HCT116 (cell line): ENCODE measurements at regions not wholly inside any gene's neighbourhood (a gene's known extent, or its start where the extent isn't known, plus 50 kb on each side); places are given as distances from the start of the nearest gene placed in this dataset.

Experiments
- ATAC-seq: fragments of 200-7000 bp; cut with Tn5 transposase; 2 replicates; pipeline ENCODE4 v1.9.1; 2020; ENCODE audit warnings: mild to moderate bottlenecking, moderate library complexity
- BruUV-seq: library from RNA; stranded (reverse); fragments of 400-500 nt; replicated peaks from 2 replicates; lab custom pipeline; 2021; lab: Mats Ljungman, UMichigan
- CTCF ChIA-PET: fragments of 300-600 bp; sonication (Branson Sonifier 250); formaldehyde crosslinking; loops from one replicate; lab custom pipeline; 2021; ENCODE audit warnings: antibody characterized with exemption; lab: Charles Lee
- POLR2A ChIA-PET: fragments of 300-600, 350-600 bp; sonication (Branson Sonifier 250); formaldehyde crosslinking; loops from one replicate; lab custom pipeline; 2021; ENCODE audit warnings: antibody characterized with exemption; lab: Charles Lee
- RAD21 ChIA-PET, 2 experiments: fragments of 300-600 bp; sonication (Branson Sonifier 250); formaldehyde crosslinking; loops; one replicate each; lab custom pipeline; 2023; ENCODE audit warnings: low total read pairs in 2 of 2; ENCODE audit not compliant: uncharacterized antibody in 2 of 2, unreplicated experiment in 2 of 2, low non-redundant PET in 1 of 2; lab: Charles Lee
- DNase-seq: peaks from one replicate; pipeline ENCODE4 v3.0.0-alpha.2; 2010; ENCODE audit warnings: low read depth, low spot score
- H2AFZ ChIP-seq: fragments of 200-600 bp; shearing (Covaris generic), sonication (generic); 2 replicates; pipeline ENCODE4 v1.6.1; 2017; ENCODE audit warnings: low read depth, mixed run types, mixed read lengths, antibody characterized with exemption, low read length; ENCODE audit not compliant: poor library complexity, severe bottlenecking
- H3K27ac ChIP-seq: 2 replicates; pipeline ENCODE4 v1.5.1; 2012; ENCODE audit warnings: low read depth, low read length
- H3K27me3 ChIP-seq: fragments of 200-600 bp; sonication (generic); 2 replicates; pipeline ENCODE4 v1.6.1; 2016; ENCODE audit warnings: mixed run types, low read length, mixed read lengths; ENCODE audit not compliant: insufficient read depth
- H3K36me3 ChIP-seq, 2 experiments: fragments of 200-500 bp in 1 of 2; fragments of 200-600 bp in 1 of 2; sonication (Bioruptor generic) in 1 of 2; sonication (generic) in 1 of 2; 2 replicates each; pipeline versions ENCODE4 v1.5.1 to v1.6.1; 2014 to 2016; ENCODE audit warnings: low read length in 2 of 2, inconsistent platforms in 1 of 2, mixed read lengths in 1 of 2, mixed run types in 1 of 2; ENCODE audit not compliant: insufficient read depth in 2 of 2, control insufficient read depth in 1 of 2
- H3K4me1 ChIP-seq, 2 experiments: fragments of 200-600 bp in 1 of 2; sonication (generic) in 1 of 2; 2 replicates each; pipeline versions ENCODE4 v1.5.1 to v1.6.1; 2012 to 2017; ENCODE audit warnings: low read length in 2 of 2, inconsistent platforms in 1 of 2, mild to moderate bottlenecking in 1 of 2, mixed read lengths in 1 of 2, mixed run types in 1 of 2, moderate library complexity in 1 of 2; ENCODE audit not compliant: insufficient read depth in 2 of 2, control insufficient read depth in 1 of 2
- H3K4me2 ChIP-seq: fragments of 200-600 bp; sonication (generic); 2 replicates; pipeline ENCODE4 v1.6.1; 2017; ENCODE audit warnings: mixed run types, low read length, mixed read lengths
- H3K4me3 ChIP-seq, 2 experiments: fragments of 200-600 bp in 1 of 2; sonication (generic) in 1 of 2; replicated peaks in 1 of 2; 2 replicates each; pipeline ENCODE4 v1.5.1; 2011 to 2016; ENCODE audit warnings: low read length in 2 of 2, control low read depth in 1 of 2, low read depth in 1 of 2, mild to moderate bottlenecking in 1 of 2, mixed read lengths in 1 of 2, mixed run types in 1 of 2
- H3K79me2 ChIP-seq: fragments of 200-600 bp; sonication (generic); 2 replicates; pipeline ENCODE4 v1.6.1; 2017; ENCODE audit warnings: mild to moderate bottlenecking, mixed run types, low read length, moderate library complexity, mixed read lengths; ENCODE audit not compliant: insufficient read depth
- H3K9ac ChIP-seq: fragments of 200-600 bp; sonication (generic); 2 replicates; pipeline ENCODE4 v1.6.1; 2016; ENCODE audit warnings: low read length, mixed read lengths
- H3K9me2 ChIP-seq: fragments of 200-600 bp; sonication (generic), shearing (Covaris generic); 2 replicates; pipeline ENCODE4 v1.6.1; 2017; ENCODE audit warnings: mixed run types, mild to moderate bottlenecking, moderate library complexity; ENCODE audit not compliant: insufficient read depth
- H3K9me3 ChIP-seq, 2 experiments: fragments of 200-500 bp in 1 of 2; fragments of 200-600 bp in 1 of 2; sonication (Bioruptor generic) in 1 of 2; sonication (generic) in 1 of 2; 2 replicates each; pipeline ENCODE4 v1.6.1; 2014 to 2017; ENCODE audit warnings: low read length in 2 of 2, mixed read lengths in 2 of 2, inconsistent platforms in 1 of 2, low read depth in 1 of 2, mild to moderate bottlenecking in 1 of 2, mixed run types in 1 of 2, moderate library complexity in 1 of 2; ENCODE audit not compliant: control insufficient read depth in 1 of 2, insufficient read depth in 1 of 2
- H4K20me1 ChIP-seq: fragments of 200-600 bp; sonication (generic), shearing (Covaris generic); 2 replicates; pipeline ENCODE4 v1.6.1; 2017; ENCODE audit warnings: mixed run types, mild to moderate bottlenecking, moderate library complexity; ENCODE audit not compliant: insufficient read depth
- POLR2A ChIP-seq: IDR thresholded peaks from 2 replicates; pipeline ENCODE4 v1.7.0; 2011; ENCODE audit warnings: borderline replicate concordance; ENCODE audit not compliant: insufficient read depth, insufficient read length; ENCODE audit errors: extremely low read depth
- RAD21 ChIP-seq: IDR thresholded peaks from 2 replicates; pipeline ENCODE4 v1.6.1; 2012; ENCODE audit warnings: low read depth, mild to moderate bottlenecking
- REST ChIP-seq: IDR thresholded peaks from 2 replicates; pipeline ENCODE4 v1.6.1; 2012; ENCODE audit warnings: low read depth
- TCF7L2 ChIP-seq: IDR thresholded peaks from 2 replicates; pipeline ENCODE4 v1.7.0; 2011; ENCODE audit warnings: borderline replicate concordance, inconsistent platforms; ENCODE audit not compliant: insufficient read depth, insufficient read length; ENCODE audit errors: extremely low read depth
- ZFX ChIP-seq: fragments of 450-650 bp; IDR thresholded peaks from 2 replicates; pipeline ENCODE4 v1.6.1; 2017
- intact Hi-C: fragments of 100-400 bp; cut with micrococcal nuclease; formaldehyde crosslinking; loops from 2 replicates; pipeline ENCODE4 v1.10.0; 2022

- Histone ChIP-seq H3K36me3 (no peaks in the 10 kb centered on the region), H3K4me1 (no peaks in the 10 kb centered on the region), H3K4me3 (no peak overlapping the region), H2AFZ (no peak overlapping the region), H3K9me3 (no peaks in the 10 kb centered on the region), H3K27me3 (0 out of 2 replicates have a peak, but pooled peaks cover 9% of the 10 kb centered on the region), H3K9me2 (no peaks in the 10 kb centered on the region), H3K9ac (no peak overlapping the region), H3K27ac (no peak overlapping the region), H4K20me1 (no peaks in the 10 kb centered on the region), H3K4me2 (no peak overlapping the region), H3K79me2 (no peaks in the 10 kb centered on the region)
- CTCF ChIA-PET = no interaction called here
- RAD21 ChIA-PET = no interaction called here
- DNase-seq (no peak), ATAC-seq (no peak)
- intact Hi-C loops = no loop called here
- TF ChIP-seq POLR2A = no peak
- TF ChIP-seq REST = no peak
- TF ChIP-seq ZFX = no peak
- no peak for TF ChIP-seq TCF7L2
- no peak for TF ChIP-seq RAD21
- BruUV-seq = no TSS peak
- POLR2A ChIA-PET = no interaction called here
Measured at GRCh38 chr5:112628214-112628980, 109.3 kb upstream of the APC start.
